ENCODE measurements at regions not wholly inside any gene's neighbourhood (a gene's known extent, or its start where the extent isn't known, plus 50 kb on each side); places are given as distances from the start of the nearest gene placed in this dataset.

GRCh38 chr2:64831977-64832328 is 157.2 kb upstream of the SLC1A4 start:
- intact Hi-C loops (cut with micrococcal nuclease; ENCODE audit: unreplicated experiment) (no loop called here), in situ Hi-C loops (cut with HindIII; ENCODE audit: low pct_unique_long_range_greater_than_20kb, low sequenced_read_pairs) (no loop called here)
- TF ChIP-seq SIN3A (IDR thresholded peaks at IDR 0.05; ENCODE audit: borderline replicate concordance, insufficient read depth, low read depth, low read length) (no peak), CTCF (IDR thresholded peaks at IDR 0.05) (peak; percentile 46)
- Histone ChIP-seq H3K4me1 (ENCODE audit: control insufficient read depth, insufficient read depth, low read length) (peaks cover 18% of the 10 kb centered on the region), H3K27me3 (ENCODE audit: control insufficient read depth, insufficient read depth, low read length) (no peaks in the 10 kb centered on the region), H3K9me3 (ENCODE audit: control insufficient read depth, insufficient read depth, low read depth, low read length) (no peaks in the 10 kb centered on the region), H3K36me3 (ENCODE audit: control insufficient read depth, insufficient read depth, low read length) (no peaks in the 10 kb centered on the region), H3K27ac (ENCODE audit: low read length) (peak overlapping the region; percentile 45), H3K4me3 (ENCODE audit: low read depth in 2 of 2, low read length in 2 of 2) (no peak overlapping the region)
- DNase-seq (ENCODE audit: low read depth, low spot score): no peak
- ATAC-seq: no peak
- BruUV-seq (replicated peaks): no TSS peak
- POLR2A ChIA-PET: no interaction called here
- CTCF ChIA-PET: interaction anchor here (0.6 to 1.3 kb wide), 4 partner anchors 28 to 104 kb away, joined by 3 to 5 read pairs (median 4); no protein-coding TSS in a partner anchor

GRCh38 chr2:64832936-64833335 is 156.3 kb upstream of the SLC1A4 start:
- no peaks in the 10 kb centered on the region for H3K27me3 ChIP-seq (ENCODE audit: control insufficient read depth, insufficient read depth, low read length)
- ChIA-PET CTCF (no interaction called here), POLR2A (no interaction called here)
- no TSS peak for BruUV-seq (replicated peaks)
- intact Hi-C loops (cut with micrococcal nuclease; ENCODE audit: unreplicated experiment): no loop called here
- 0 out of 2 replicates have a peak overlapping the region, but pooled peaks have one; percentile 45 for H3K27ac ChIP-seq (ENCODE audit: low read length)
- TF ChIP-seq CTCF (IDR thresholded peaks at IDR 0.05): no peak
- no peak for TF ChIP-seq POLR2AphosphoS5 (IDR thresholded peaks at IDR 0.05; ENCODE audit: low read depth, low read length)
- TF ChIP-seq TCF7L2 (IDR thresholded peaks at IDR 0.05; ENCODE audit: low read depth, low read length): no peak
- no peak for TF ChIP-seq REST (IDR thresholded peaks at IDR 0.05; ENCODE audit: insufficient read depth in 1 of 2, low read depth in 2 of 2, low read length in 1 of 2)
- TF ChIP-seq SIN3A (IDR thresholded peaks at IDR 0.05; ENCODE audit: borderline replicate concordance, insufficient read depth, low read depth, low read length): no peak
- H3K4me3 ChIP-seq (ENCODE audit: low read depth in 2 of 2, low read length in 2 of 2): no peak overlapping the region
- peaks cover 18% of the 10 kb centered on the region for H3K4me1 ChIP-seq (ENCODE audit: control insufficient read depth, insufficient read depth, low read length)
- no peaks in the 10 kb centered on the region for H3K36me3 ChIP-seq (ENCODE audit: control insufficient read depth, insufficient read depth, low read length)
- in situ Hi-C loops (cut with HindIII; ENCODE audit: low pct_unique_long_range_greater_than_20kb, low sequenced_read_pairs): no loop called here
- H3K9me3 ChIP-seq (ENCODE audit: control insufficient read depth, insufficient read depth, low read depth, low read length): no peaks in the 10 kb centered on the region
- DNase-seq (ENCODE audit: low read depth, low spot score) (no peak), ATAC-seq (no peak)
